K562 (cell line): ENCODE measurements at regions not wholly inside any gene's neighbourhood (a gene's known extent, or its start where the extent isn't known, plus 50 kb on each side); places are given as distances from the start of the nearest gene placed in this dataset.
A peak's percentile ranks its signal among the peaks of the same experiment; 100 is the strongest.

Experiments
- ATAC-seq: fragments of 200-7000 bp; cut with Tn5 transposase; 3 replicates; pipeline ENCODE4 v1.9.1; 2020; ENCODE audit warnings: moderate library complexity
- BruUV-seq: library from RNA; stranded (reverse); fragments of 400-500 nt; replicated peaks from 2 replicates; lab custom pipeline; 2021; lab: Mats Ljungman, UMichigan
- CTCF ChIA-PET: fragments of 300-600 bp; formaldehyde crosslinking; extraction: SDS; loops from one replicate; lab custom pipeline; 2021; ENCODE audit warnings: low intra/inter-chr PET ratio; lab: Yijun Ruan, JAX
- POLR2A ChIA-PET: fragments of 300-600, 350-650 bp; sonication (Branson Sonifier 250); formaldehyde crosslinking; extraction: SDS; loops from one replicate; lab custom pipeline; 2021; ENCODE audit warnings: antibody characterized with exemption, inconsistent platforms; lab: Yijun Ruan, JAX
- DNase-seq, 4 experiments: peaks; one replicate each; pipeline versions ENCODE4 v3.0.0 to v3.0.0-alpha.2; 2011 to 2018; ENCODE audit warnings: low spot score in 3 of 4, mixed read lengths in 3 of 4; ENCODE audit errors: extremely low read depth in 1 of 4
- FAIRE-seq: peaks from 2 replicates; lab custom pipeline; 2011; peaks lifted over from hg19 to GRCh38; lab: Jason Lieb, UNC
- H2AFZ ChIP-seq: 2 replicates; pipeline ENCODE4 v1.6.0; 2011; ENCODE audit warnings: low read depth, low read length, control low read depth, inconsistent platforms
- H3K27ac ChIP-seq: fragments of 200-600 bp; 3 replicates; pipeline ENCODE4 v1.8.0; 2011; ENCODE audit warnings: low read depth, mild to moderate bottlenecking, control low read depth, inconsistent platforms, low read length, moderate library complexity, mixed read lengths; ENCODE audit errors: extremely low read depth
- H3K27me3 ChIP-seq, 2 experiments: fragments of 300-600 bp in 1 of 2; 2 replicates in 1 of 2; 3 replicates in 1 of 2; pipeline versions ENCODE4 v1.6.0 to v1.8.0; 2011; ENCODE audit warnings: inconsistent platforms in 2 of 2, low read length in 2 of 2, mild to moderate bottlenecking in 1 of 2, mixed read lengths in 1 of 2, moderate library complexity in 1 of 2; ENCODE audit not compliant: control insufficient read depth in 2 of 2, insufficient read depth in 2 of 2
- H3K36me3 ChIP-seq: fragments of 300-600 bp; 3 replicates; pipeline ENCODE4 v1.8.0; 2011; ENCODE audit warnings: mild to moderate bottlenecking, low read length, inconsistent platforms; ENCODE audit not compliant: control insufficient read depth, insufficient read depth
- H3K4me1 ChIP-seq, 2 experiments: fragments of 200-600 bp in 1 of 2; replicated peaks in 1 of 2; 2 replicates in 1 of 2; 3 replicates in 1 of 2; pipeline versions ENCODE4 v1.5.1 to v1.8.0; 2011; ENCODE audit warnings: inconsistent platforms in 2 of 2, low read length in 2 of 2, mild to moderate bottlenecking in 1 of 2, mixed read lengths in 1 of 2, moderate library complexity in 1 of 2; ENCODE audit not compliant: control insufficient read depth in 2 of 2, insufficient read depth in 2 of 2
- H3K4me2 ChIP-seq: 2 replicates; pipeline ENCODE4 v1.6.1; 2011; ENCODE audit warnings: low read length, control low read depth, inconsistent platforms, mixed read lengths; ENCODE audit not compliant: insufficient read depth
- H3K4me3 ChIP-seq: fragments of 200-600 bp; sonication (generic), shearing (Covaris generic); 2 replicates; pipeline ENCODE4 v1.5.1; 2016; ENCODE audit warnings: control low read depth, inconsistent platforms
- H3K79me2 ChIP-seq: fragments of 200-600 bp; 3 replicates; pipeline ENCODE4 v1.8.0; 2011; ENCODE audit warnings: low read length, inconsistent platforms; ENCODE audit not compliant: control insufficient read depth, insufficient read depth
- H3K9ac ChIP-seq, 2 experiments: 2 replicates each; pipeline versions ENCODE4 v1.6.0 to v1.6.1; 2011; ENCODE audit warnings: low read depth in 2 of 2, low read length in 2 of 2, control low read depth in 1 of 2, inconsistent platforms in 1 of 2, mild to moderate bottlenecking in 1 of 2, mixed read lengths in 1 of 2; ENCODE audit not compliant: insufficient read depth in 1 of 2
- H3K9me1 ChIP-seq: one replicate; pipeline ENCODE4 v1.6.0; 2011; ENCODE audit warnings: inconsistent platforms, mild to moderate bottlenecking, low read length, moderate library complexity; ENCODE audit not compliant: control insufficient read depth, insufficient read depth
- H3K9me3 ChIP-seq: replicated peaks from 2 replicates; pipeline ENCODE4 v1.5.1; 2011; ENCODE audit warnings: low read depth, low read length, inconsistent platforms; ENCODE audit not compliant: control insufficient read depth, insufficient read depth
- H4K20me1 ChIP-seq: replicated peaks from 2 replicates; pipeline ENCODE4 v1.6.1; 2011; ENCODE audit warnings: low read length, inconsistent platforms, mixed read lengths; ENCODE audit not compliant: control insufficient read depth, insufficient read depth
- ATF2 ChIP-seq: sonication (generic); formaldehyde crosslinking; IDR thresholded peaks from 2 replicates; pipeline ENCODE4 v1.8.1; 2022; ENCODE audit warnings: missing genetic modification reagents
- GATAD2A ChIP-seq: fragments of 450-650 bp; IDR thresholded peaks from 2 replicates; pipeline ENCODE4 v1.6.1; 2017
- HDAC1 ChIP-seq, 2 experiments: fragments of 450-650 bp; IDR thresholded peaks; 2 replicates each; pipeline ENCODE4 v1.6.1; 2016 to 2017; ENCODE audit warnings: inconsistent platforms in 1 of 2, mild to moderate bottlenecking in 1 of 2, moderate library complexity in 1 of 2
- JUND ChIP-seq, 2 experiments: IDR thresholded peaks; 2 replicates in 1 of 2; 3 replicates in 1 of 2; pipeline ENCODE4 v1.6.1; 2011; ENCODE audit warnings: borderline replicate concordance in 2 of 2, low read depth in 2 of 2, low read length in 2 of 2, improper control_type of control experiment in 1 of 2, missing biosample characterization in 1 of 2, missing genetic modification characterization in 1 of 2, missing genetic modification reagents in 1 of 2
- MAFK ChIP-seq: IDR thresholded peaks from 2 replicates; pipeline ENCODE4 v1.6.1; 2011; ENCODE audit warnings: low read length, improper control_type of control experiment
- MNT ChIP-seq, 2 experiments: fragments of 450-650 bp; conservative IDR thresholded peaks; 2 replicates each; pipeline ENCODE4 v1.6.1; 2017; ENCODE audit warnings: mild to moderate bottlenecking in 2 of 2, moderate library complexity in 2 of 2
- NFE2 ChIP-seq: IDR thresholded peaks from 2 replicates; pipeline ENCODE4 v1.6.1; 2014; ENCODE audit warnings: antibody characterized with exemption, low read depth
- SMAD4 ChIP-seq: fragments of 250-450 bp; sonication (Bioruptor Pico); conservative IDR thresholded peaks from 2 replicates; pipeline ENCODE4 v1.8.0; 2021; ENCODE audit warnings: inconsistent platforms, mild to moderate bottlenecking, moderate library complexity
- SP2 ChIP-seq: IDR thresholded peaks from 2 replicates; pipeline ENCODE4 v1.6.1; 2011; ENCODE audit warnings: mild to moderate bottlenecking, low read depth, low read length, moderate library complexity; ENCODE audit not compliant: poor library complexity, severe bottlenecking; ENCODE audit errors: extremely low read depth
- TBL1XR1 ChIP-seq, 2 experiments: IDR thresholded peaks; 2 replicates each; pipeline ENCODE4 v1.6.1; 2012; ENCODE audit warnings: improper control_type of control experiment in 2 of 2, low read length in 2 of 2, mild to moderate bottlenecking in 1 of 2
- ZBTB17 ChIP-seq: fragments of 450-650 bp; formaldehyde crosslinking; IDR thresholded peaks from 2 replicates; pipeline ENCODE4 v1.4.0; 2020; ENCODE audit warnings: mild to moderate bottlenecking
- ZBTB7A ChIP-seq: IDR thresholded peaks from 2 replicates; pipeline ENCODE4 v1.6.1; 2011; ENCODE audit warnings: low read depth, mild to moderate bottlenecking, low read length, moderate library complexity, borderline replicate concordance; ENCODE audit not compliant: control insufficient read depth
- WGBS: fragments of 100-300 bp; shearing (Covaris generic); methylation state at CpG from one replicate; pipeline ENCODE4 v1.1.6; 2016; ENCODE audit warnings: low coverage, mixed read lengths; ENCODE audit not compliant: insufficient coverage; ENCODE audit errors: missing lambda C conversion rate; 5-methylcytosine and 5-hydroxymethylcytosine counted together
- in situ Hi-C: fragments of 300-500 bp; cut with MboI; formaldehyde crosslinking; loops from 4 replicates; pipeline ENCODE4 v1.15.0; 2018; ENCODE audit warnings: inconsistent platforms, mixed read lengths
- intact Hi-C: fragments of 100-400 bp; cut with micrococcal nuclease; formaldehyde crosslinking; loops from 2 replicates; pipeline ENCODE4 v1.14.2; 2022
- TF ChIP-seq, protein P1 (sequence below): fragments of 250-450 bp; sonication (Bioruptor Pico); IDR thresholded peaks from 2 replicates; pipeline ENCODE4 v1.4.0; 2020; ENCODE audit warnings: mild to moderate bottlenecking
- TF ChIP-seq, protein P2 (sequence below): fragments of 450-650 bp; IDR thresholded peaks from 2 replicates; pipeline ENCODE4 v1.7.1; 2018; ENCODE audit warnings: mild to moderate bottlenecking, low read depth; ENCODE audit not compliant: partially characterized antibody

- in situ Hi-C loops (no loop called here), intact Hi-C loops (no loop called here)
- H3K4me3 ChIP-seq, result no peak overlapping the region
- H3K27me3 ChIP-seq, result no peaks in the 10 kb centered on the region
- 3% methylated on average over 2 of the region's 2 CpGs for WGBS
- H3K4me1 ChIP-seq, result peaks cover 14 to 59% of the 10 kb centered on the region in 2 experiments
- DNase-seq (peak; percentile 41 to 80 (median 54)), ATAC-seq (peak; percentile 75), FAIRE-seq (peak; percentile 81)
- H3K79me2 ChIP-seq, result no peaks in the 10 kb centered on the region
- no peaks in the 10 kb centered on the region for H4K20me1 ChIP-seq
- H3K9me3 ChIP-seq, result no peaks in the 10 kb centered on the region
- peak overlapping the region; percentile 49 to 53; a peak in 3 of 4 replicates for H3K9ac ChIP-seq
- H2AFZ ChIP-seq, result peak overlapping the region; percentile 71
- POLR2A ChIA-PET, result interaction anchor here (0.7 to 2.5 kb wide), 5 partner anchors 8 to 136 kb away, joined by 3 to 6 read pairs (median 4); no protein-coding TSS in a partner anchor
- CTCF ChIA-PET, result no interaction called here
- H3K4me2 ChIP-seq, result peak overlapping the region; percentile 41; the same call in 1 of the 2 replicates
- H3K36me3 ChIP-seq, result no peaks in the 10 kb centered on the region
- H3K9me1 ChIP-seq, result no peaks in the 10 kb centered on the region
- BruUV-seq, result no TSS peak
- H3K27ac ChIP-seq, result peak overlapping the region; percentile 49
- TF ChIP-seq, protein P1, sequence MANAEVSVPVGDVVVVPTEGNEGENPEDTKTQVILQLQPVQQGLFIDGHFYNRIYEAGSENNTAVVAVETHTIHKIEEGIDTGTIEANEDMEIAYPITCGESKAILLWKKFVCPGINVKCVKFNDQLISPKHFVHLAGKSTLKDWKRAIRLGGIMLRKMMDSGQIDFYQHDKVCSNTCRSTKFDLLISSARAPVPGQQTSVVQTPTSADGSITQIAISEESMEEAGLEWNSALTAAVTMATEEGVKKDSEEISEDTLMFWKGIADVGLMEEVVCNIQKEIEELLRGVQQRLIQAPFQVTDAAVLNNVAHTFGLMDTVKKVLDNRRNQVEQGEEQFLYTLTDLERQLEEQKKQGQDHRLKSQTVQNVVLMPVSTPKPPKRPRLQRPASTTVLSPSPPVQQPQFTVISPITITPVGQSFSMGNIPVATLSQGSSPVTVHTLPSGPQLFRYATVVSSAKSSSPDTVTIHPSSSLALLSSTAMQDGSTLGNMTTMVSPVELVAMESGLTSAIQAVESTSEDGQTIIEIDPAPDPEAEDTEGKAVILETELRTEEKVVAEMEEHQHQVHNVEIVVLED (CRISPR knock-in tag), result 0 out of 2 replicates have a peak, but pooled peaks have one; percentile 11
- TF ChIP-seq HDAC1 (IDR thresholded peaks at IDR 0.05) (peak in 1 of 2 experiments; percentile 51; a peak in 1 of 4 replicates), ATF2 (CRISPR knock-in tag) (no peak), ZBTB17 (CRISPR knock-in tag) (peak; percentile 11; the same call in 1 of the 2 replicates), SMAD4 (CRISPR knock-in tag) (0 out of 2 replicates have a peak, but pooled peaks have one; percentile 36), GATAD2A (0 out of 2 replicates have a peak, but pooled peaks have one; percentile 43), SP2 (no peak), ZBTB7A (peak; percentile 63; the same call in 1 of the 2 replicates), MAFK (peak; percentile 36; the same call in 1 of the 2 replicates), MNT (conservative IDR thresholded peaks at IDR 0.05) (no peak), TBL1XR1 (IDR thresholded peaks at IDR 0.05; ENCODE audit: low read length in 2 of 2) (0 out of 4 replicates have a peak, but pooled peaks of 1 of the 2 experiments have one; percentile 25), NFE2 (peak; percentile 51; the same call in 1 of the 2 replicates), JUND (IDR thresholded peaks at IDR 0.05; ENCODE audit: borderline replicate concordance, low read depth, low read length) (peak; percentile 91), JUND (tag; IDR thresholded peaks at IDR 0.05; ENCODE audit: borderline replicate concordance, low read depth, low read length) (peak; percentile 87)
- TF ChIP-seq, protein P2, sequence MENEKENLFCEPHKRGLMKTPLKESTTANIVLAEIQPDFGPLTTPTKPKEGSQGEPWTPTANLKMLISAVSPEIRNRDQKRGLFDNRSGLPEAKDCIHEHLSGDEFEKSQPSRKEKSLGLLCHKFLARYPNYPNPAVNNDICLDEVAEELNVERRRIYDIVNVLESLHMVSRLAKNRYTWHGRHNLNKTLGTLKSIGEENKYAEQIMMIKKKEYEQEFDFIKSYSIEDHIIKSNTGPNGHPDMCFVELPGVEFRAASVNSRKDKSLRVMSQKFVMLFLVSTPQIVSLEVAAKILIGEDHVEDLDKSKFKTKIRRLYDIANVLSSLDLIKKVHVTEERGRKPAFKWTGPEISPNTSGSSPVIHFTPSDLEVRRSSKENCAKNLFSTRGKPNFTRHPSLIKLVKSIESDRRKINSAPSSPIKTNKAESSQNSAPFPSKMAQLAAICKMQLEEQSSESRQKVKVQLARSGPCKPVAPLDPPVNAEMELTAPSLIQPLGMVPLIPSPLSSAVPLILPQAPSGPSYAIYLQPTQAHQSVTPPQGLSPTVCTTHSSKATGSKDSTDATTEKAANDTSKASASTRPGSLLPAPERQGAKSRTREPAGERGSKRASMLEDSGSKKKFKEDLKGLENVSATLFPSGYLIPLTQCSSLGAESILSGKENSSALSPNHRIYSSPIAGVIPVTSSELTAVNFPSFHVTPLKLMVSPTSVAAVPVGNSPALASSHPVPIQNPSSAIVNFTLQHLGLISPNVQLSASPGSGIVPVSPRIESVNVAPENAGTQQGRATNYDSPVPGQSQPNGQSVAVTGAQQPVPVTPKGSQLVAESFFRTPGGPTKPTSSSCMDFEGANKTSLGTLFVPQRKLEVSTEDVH, result no peak
Observed at GRCh38 chr6:15996030-15996429, 132.9 kb upstream of the MYLIP start.
